ENCODE measurements at regions not wholly inside any gene's neighbourhood (a gene's known extent, or its start where the extent isn't known, plus 50 kb on each side); places are given as distances from the start of the nearest gene placed in this dataset.

DNA sequence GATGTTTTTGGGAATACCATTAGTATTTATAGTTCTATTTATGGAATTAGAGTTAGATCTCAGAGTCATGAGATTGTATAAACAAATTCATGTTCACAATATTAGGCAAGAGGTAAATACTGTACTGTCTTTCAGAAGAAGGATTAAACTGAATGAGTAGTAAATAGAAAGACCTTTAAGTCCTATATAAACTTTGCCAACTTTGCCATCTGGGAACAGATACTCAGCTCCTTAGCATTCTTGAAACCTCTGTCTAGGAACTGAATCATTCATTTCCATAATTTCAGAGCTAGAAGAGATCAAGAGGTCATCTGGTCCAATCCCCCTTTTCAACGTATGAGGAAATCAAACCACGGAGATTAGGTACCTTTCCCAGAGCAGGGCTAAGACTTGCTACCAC lies 141.1 kb downstream of the CAND1 start:
- WGBS, 5 donors: 41 to 71% (median 58%) methylated on average over 2 of the region's 2 CpGs
- H3K27ac ChIP-seq: no peak overlapping the region
- H3K4me1 ChIP-seq: no peaks in the 10 kb centered on the region
- TF ChIP-seq, protein P1, sequence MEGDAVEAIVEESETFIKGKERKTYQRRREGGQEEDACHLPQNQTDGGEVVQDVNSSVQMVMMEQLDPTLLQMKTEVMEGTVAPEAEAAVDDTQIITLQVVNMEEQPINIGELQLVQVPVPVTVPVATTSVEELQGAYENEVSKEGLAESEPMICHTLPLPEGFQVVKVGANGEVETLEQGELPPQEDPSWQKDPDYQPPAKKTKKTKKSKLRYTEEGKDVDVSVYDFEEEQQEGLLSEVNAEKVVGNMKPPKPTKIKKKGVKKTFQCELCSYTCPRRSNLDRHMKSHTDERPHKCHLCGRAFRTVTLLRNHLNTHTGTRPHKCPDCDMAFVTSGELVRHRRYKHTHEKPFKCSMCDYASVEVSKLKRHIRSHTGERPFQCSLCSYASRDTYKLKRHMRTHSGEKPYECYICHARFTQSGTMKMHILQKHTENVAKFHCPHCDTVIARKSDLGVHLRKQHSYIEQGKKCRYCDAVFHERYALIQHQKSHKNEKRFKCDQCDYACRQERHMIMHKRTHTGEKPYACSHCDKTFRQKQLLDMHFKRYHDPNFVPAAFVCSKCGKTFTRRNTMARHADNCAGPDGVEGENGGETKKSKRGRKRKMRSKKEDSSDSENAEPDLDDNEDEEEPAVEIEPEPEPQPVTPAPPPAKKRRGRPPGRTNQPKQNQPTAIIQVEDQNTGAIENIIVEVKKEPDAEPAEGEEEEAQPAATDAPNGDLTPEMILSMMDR (IDR thresholded peaks at IDR 0.05 in 8 of 11, conservative IDR thresholded peaks at IDR 0.05 in 3 of 11): no peak
- TF ChIP-seq POLR2A (IDR thresholded peaks at IDR 0.05) (no peak), POLR2AphosphoS5 (IDR thresholded peaks at IDR 0.05) (no peak)
- intact Hi-C loops (cut with DNase I; ENCODE audit: low total_unique reads): no loop called here
- no peak for DNase-seq
- no peaks in the 10 kb centered on the region for H3K36me3 ChIP-seq
- H3K27me3 ChIP-seq (replicated peaks in 1 of 7): no peaks in the 10 kb centered on the region
- no peak overlapping the region for H3K4me3 ChIP-seq
- H3K9me3 ChIP-seq: peaks cover 0 to 14% (median 4%) of the 10 kb centered on the region in 8 donors

- WGBS, 5 donors: 19 to 30% (median 20%) methylated on average over 2 of the region's 2 CpGs
- TF ChIP-seq POLR2A (IDR thresholded peaks at IDR 0.05) (no peak), POLR2AphosphoS5 (IDR thresholded peaks at IDR 0.05) (no peak)
- TF ChIP-seq, protein P1 (IDR thresholded peaks at IDR 0.05 in 8 of 11, conservative IDR thresholded peaks at IDR 0.05 in 3 of 11): no peak
Measured at GRCh38 chr12:67410667-67411067, 141.5 kb downstream of the CAND1 start.

DNA sequence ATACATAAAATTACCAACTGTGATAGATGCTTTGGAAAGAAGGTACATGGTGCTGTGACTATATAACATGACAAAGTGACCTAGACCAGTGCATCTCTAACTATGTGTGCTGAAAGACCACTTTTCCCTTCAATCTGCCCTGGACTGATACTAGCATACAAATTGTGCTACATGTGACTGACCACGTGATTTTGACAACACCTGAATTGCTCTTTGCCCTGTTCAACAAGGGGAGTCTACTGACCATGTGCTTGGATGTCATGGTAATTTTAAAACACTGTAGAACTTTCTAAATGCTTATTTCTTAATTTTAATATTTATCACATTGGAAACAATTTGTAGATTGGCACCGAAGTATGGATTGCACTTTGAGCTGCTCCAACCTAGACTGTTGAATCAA lies 142.4 kb downstream of the CAND1 start:
- Histone ChIP-seq H3K9me3 (peaks cover 0 to 4% (median 0%) of the 10 kb centered on the region in 8 donors), H3K27ac (no peak overlapping the region)
- WGBS, 5 donors: 67 to 93% (median 86%) methylated on average over 2 of the region's 2 CpGs

More at GRCh38 chr12:67410667-67411067, 141.5 kb downstream of the CAND1 start:
- Histone ChIP-seq H3K36me3 (no peaks in the 10 kb centered on the region), H3K27ac (peak overlapping the region in 1 of 8 donors; percentile 20), H3K27me3 (replicated peaks in 1 of 7) (no peaks in the 10 kb centered on the region), H3K4me3 (no peak overlapping the region), H3K4me1 (no peaks in the 10 kb centered on the region), H3K9me3 (peaks cover 0 to 10% (median 2%) of the 10 kb centered on the region in 8 donors)
- no peak for DNase-seq
- intact Hi-C loops (cut with DNase I; ENCODE audit: low total_unique reads): no loop called here

DNA sequence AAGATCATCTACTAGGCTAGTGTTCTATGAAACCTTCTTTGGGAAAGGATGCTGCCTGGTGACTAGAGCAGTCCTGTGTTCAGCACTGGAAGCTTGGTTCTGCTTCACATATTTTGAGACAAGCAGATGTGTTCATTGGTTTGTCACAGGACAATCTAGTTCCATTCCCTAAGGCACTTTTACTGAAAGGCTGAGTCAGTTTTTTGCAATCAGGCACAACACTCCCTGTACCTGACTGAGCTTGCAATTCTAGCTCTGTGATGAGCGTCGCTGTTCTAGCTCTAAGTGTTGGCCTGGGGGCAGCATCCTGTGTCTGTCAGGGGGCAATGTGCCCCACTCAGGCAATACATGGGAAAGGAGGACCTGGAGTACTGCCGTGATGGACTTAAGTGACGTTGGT lies 144.4 kb downstream of the CAND1 start:
- H3K27me3 ChIP-seq (replicated peaks in 1 of 7): no peaks in the 10 kb centered on the region
- no peak for DNase-seq
- peaks cover 0 to 4% (median 0%) of the 10 kb centered on the region in 8 donors for H3K9me3 ChIP-seq
- intact Hi-C loops (cut with DNase I; ENCODE audit: low total_unique reads): no loop called here
- H3K4me3 ChIP-seq: no peak overlapping the region
- no peaks in the 10 kb centered on the region for H3K36me3 ChIP-seq
- no peaks in the 10 kb centered on the region for H3K4me1 ChIP-seq
- WGBS, 5 donors: 83 to 99% (median 86%) methylated on average over 4 of the region's 4 CpGs
- TF ChIP-seq, protein P1 (IDR thresholded peaks at IDR 0.05 in 8 of 11, conservative IDR thresholded peaks at IDR 0.05 in 3 of 11): no peak
- TF ChIP-seq POLR2AphosphoS5 (IDR thresholded peaks at IDR 0.05) (no peak), POLR2A (IDR thresholded peaks at IDR 0.05) (no peak)
- H3K27ac ChIP-seq: no peak overlapping the region

More for the DNA sequence above, 142.4 kb downstream of the CAND1 start:
- Histone ChIP-seq H3K27me3 (replicated peaks in 1 of 7) (no peaks in the 10 kb centered on the region), H3K4me1 (no peaks in the 10 kb centered on the region), H3K4me3 (no peak overlapping the region), H3K36me3 (no peaks in the 10 kb centered on the region)
- no peak for DNase-seq
- TF ChIP-seq POLR2AphosphoS5 (IDR thresholded peaks at IDR 0.05): no peak
- intact Hi-C loops (cut with DNase I; ENCODE audit: low total_unique reads): no loop called here

All from spleen (tissue), 11 donors.